OCI-LY7 (cell line): ENCODE measurements at regions not wholly inside any gene's neighbourhood (a gene's known extent, or its start where the extent isn't known, plus 50 kb on each side); places are given as distances from the start of the nearest gene placed in this dataset.
"Not testable (repeated sequence)": the region's sequence is repeated elsewhere in the genome, so short reads cannot be mapped to it uniquely, and the experiment has no call there.

ENCODE experiments used
- BruUV-seq: library from RNA; stranded (reverse); fragments of 400-500 nt; replicated peaks from 2 replicates; lab custom pipeline; 2021; lab: Mats Ljungman, UMichigan
- CTCF ChIA-PET: fragments of 300-600 bp; sonication (Branson Sonifier 250); formaldehyde crosslinking; loops from one replicate; lab custom pipeline; 2022; ENCODE audit warnings: antibody characterized with exemption; ENCODE audit not compliant: unreplicated experiment; lab: Charles Lee
- POLR2A ChIA-PET: fragments of 300-600 bp; sonication (Branson Sonifier 250); formaldehyde crosslinking; loops from one replicate; lab custom pipeline; 2022; ENCODE audit warnings: antibody characterized with exemption; lab: Charles Lee
- DNase-seq: peaks from one replicate; pipeline ENCODE4 v3.0.0-alpha.2; 2015; ENCODE audit warnings: low spot score
- H2AFZ ChIP-seq: fragments of 200-600 bp; sonication (generic), shearing (Covaris generic); 2 replicates; pipeline ENCODE4 v1.6.1; 2014; ENCODE audit warnings: mild to moderate bottlenecking, antibody characterized with exemption, low read length, moderate library complexity
- H3K27ac ChIP-seq: fragments of 200-600 bp; sonication (generic); 2 replicates; pipeline ENCODE4 v1.5.1; 2014; ENCODE audit warnings: mixed run types, low read depth, mild to moderate bottlenecking, moderate library complexity, low read length, inconsistent platforms; ENCODE audit not compliant: poor library complexity, severe bottlenecking
- H3K36me3 ChIP-seq: fragments of 200-600 bp; sonication (generic); 2 replicates; pipeline ENCODE4 v1.6.1; 2014; ENCODE audit warnings: mild to moderate bottlenecking, antibody characterized with exemption, low read length, moderate library complexity, mixed read lengths; ENCODE audit not compliant: insufficient read depth
- H3K4me1 ChIP-seq: fragments of 200-600 bp; sonication (generic); 2 replicates; pipeline ENCODE4 v1.5.1; 2014; ENCODE audit warnings: mild to moderate bottlenecking, low read length; ENCODE audit not compliant: insufficient read depth, poor library complexity, severe bottlenecking
- H3K4me2 ChIP-seq: fragments of 200-600 bp; sonication (generic); 2 replicates; pipeline ENCODE4 v1.6.1; 2014; ENCODE audit warnings: mild to moderate bottlenecking, low read length
- H3K4me3 ChIP-seq: fragments of 200-600 bp; sonication (generic); 2 replicates; pipeline ENCODE4 v1.5.1; 2014; ENCODE audit warnings: mild to moderate bottlenecking, low read depth, low read length; ENCODE audit not compliant: poor library complexity, severe bottlenecking
- H3K79me2 ChIP-seq: fragments of 200-600 bp; sonication (generic); 2 replicates; pipeline ENCODE4 v1.6.1; 2016; ENCODE audit warnings: low read depth, mild to moderate bottlenecking, low read length, moderate library complexity, mixed read lengths; ENCODE audit not compliant: insufficient read depth
- H3K9me2 ChIP-seq: fragments of 200-600 bp; sonication (generic); 2 replicates; pipeline ENCODE4 v1.6.1; 2016; ENCODE audit warnings: mild to moderate bottlenecking, low read length, mixed read lengths; ENCODE audit not compliant: insufficient read depth
- H3K9me3 ChIP-seq: fragments of 200-600 bp; sonication (generic); 2 replicates; pipeline ENCODE4 v1.6.1; 2014; ENCODE audit warnings: mild to moderate bottlenecking, mixed run types, low read length, mixed read lengths
- H4K20me1 ChIP-seq: fragments of 200-600 bp; sonication (generic); 2 replicates; pipeline ENCODE4 v1.6.1; 2014; ENCODE audit warnings: mild to moderate bottlenecking, antibody characterized with exemption, low read length, moderate library complexity, mixed read lengths; ENCODE audit not compliant: insufficient read depth
- EZH2phosphoT487 ChIP-seq: fragments of 200-600 bp; sonication (generic); IDR thresholded peaks from 2 replicates; pipeline ENCODE4 v1.6.1; 2018; ENCODE audit warnings: low read depth, borderline replicate concordance, mild to moderate bottlenecking, mixed run types, antibody characterized with exemption, low read length, moderate library complexity, mixed read lengths
- intact Hi-C: fragments of 100-400 bp; cut with micrococcal nuclease; formaldehyde crosslinking; loops from one replicate; pipeline ENCODE4 v1.10.0; 2022; ENCODE audit not compliant: unreplicated experiment
- TF ChIP-seq, protein P1 (sequence below): fragments of 200-600 bp; sonication (generic); conservative IDR thresholded peaks from 2 replicates; pipeline ENCODE4 v1.5.1; 2014; ENCODE audit warnings: mild to moderate bottlenecking, antibody characterized with exemption, low read length, moderate library complexity, mixed read lengths

DNA sequence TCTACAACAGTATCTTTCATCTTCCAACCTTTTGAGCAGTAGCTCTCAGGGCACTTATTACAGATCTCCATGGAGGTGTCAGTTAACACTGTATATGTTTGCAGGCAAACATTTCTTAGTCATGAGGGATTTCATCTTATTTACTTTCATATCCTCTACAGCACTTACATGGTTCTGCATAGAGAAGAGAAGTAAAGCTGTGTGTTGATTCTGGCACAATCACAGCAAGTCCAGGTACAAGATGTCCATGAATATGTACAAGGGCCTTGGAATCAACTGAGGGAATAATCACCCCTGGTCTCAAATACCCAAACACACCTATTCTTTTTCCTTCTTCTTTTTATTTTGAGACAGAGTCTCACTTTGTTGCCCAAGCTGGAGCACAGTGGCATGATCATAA lies 142.0 kb upstream of the TRPM3 start:
- CTCF ChIA-PET, result no interaction called here
- POLR2A ChIA-PET, result no interaction called here
- DNase-seq, result no peak

DNA sequence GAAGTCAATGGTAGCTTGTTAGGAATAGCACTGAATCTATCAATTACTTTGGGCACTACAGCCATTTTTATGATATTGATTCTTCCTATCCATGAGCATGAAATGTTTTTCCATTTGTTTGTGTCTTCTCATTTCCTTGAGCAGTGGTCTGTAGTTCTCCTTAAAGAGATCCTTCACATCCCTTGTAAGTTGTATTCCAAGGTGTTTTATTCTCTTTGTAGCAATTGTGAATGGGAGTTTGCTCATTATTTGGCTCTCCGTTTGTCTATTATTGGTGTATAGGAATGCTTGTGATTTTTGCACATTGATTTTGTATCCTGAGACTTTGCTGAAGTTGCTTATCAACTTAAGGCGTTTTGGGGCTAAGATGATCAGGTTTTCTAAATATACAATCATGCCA lies 139.0 kb upstream of the TRPM3 start:
- H3K27ac ChIP-seq, H3K4me3 ChIP-seq, H3K4me2 ChIP-seq, H2AFZ ChIP-seq, POLR2A ChIA-PET, H3K4me1 ChIP-seq, H3K9me2 ChIP-seq, H3K9me3 ChIP-seq, H4K20me1 ChIP-seq, BruUV-seq, intact Hi-C loops, H3K79me2 ChIP-seq, CTCF ChIA-PET, DNase-seq, H3K36me3 ChIP-seq: not testable (repeated sequence)

More for the DNA sequence above, 142.0 kb upstream of the TRPM3 start:
- Histone ChIP-seq H3K27ac (no peak overlapping the region), H3K4me1 (no peaks in the 10 kb centered on the region), H3K79me2 (no peaks in the 10 kb centered on the region), H3K9me2 (no peaks in the 10 kb centered on the region), H3K36me3 (no peaks in the 10 kb centered on the region), H3K9me3 (no peaks in the 10 kb centered on the region), H3K4me2 (no peak overlapping the region), H4K20me1 (no peaks in the 10 kb centered on the region), H3K4me3 (no peak overlapping the region), H2AFZ (no peak overlapping the region)
- intact Hi-C loops, result no loop called here
- no TSS peak for BruUV-seq
- TF ChIP-seq, protein P1, sequence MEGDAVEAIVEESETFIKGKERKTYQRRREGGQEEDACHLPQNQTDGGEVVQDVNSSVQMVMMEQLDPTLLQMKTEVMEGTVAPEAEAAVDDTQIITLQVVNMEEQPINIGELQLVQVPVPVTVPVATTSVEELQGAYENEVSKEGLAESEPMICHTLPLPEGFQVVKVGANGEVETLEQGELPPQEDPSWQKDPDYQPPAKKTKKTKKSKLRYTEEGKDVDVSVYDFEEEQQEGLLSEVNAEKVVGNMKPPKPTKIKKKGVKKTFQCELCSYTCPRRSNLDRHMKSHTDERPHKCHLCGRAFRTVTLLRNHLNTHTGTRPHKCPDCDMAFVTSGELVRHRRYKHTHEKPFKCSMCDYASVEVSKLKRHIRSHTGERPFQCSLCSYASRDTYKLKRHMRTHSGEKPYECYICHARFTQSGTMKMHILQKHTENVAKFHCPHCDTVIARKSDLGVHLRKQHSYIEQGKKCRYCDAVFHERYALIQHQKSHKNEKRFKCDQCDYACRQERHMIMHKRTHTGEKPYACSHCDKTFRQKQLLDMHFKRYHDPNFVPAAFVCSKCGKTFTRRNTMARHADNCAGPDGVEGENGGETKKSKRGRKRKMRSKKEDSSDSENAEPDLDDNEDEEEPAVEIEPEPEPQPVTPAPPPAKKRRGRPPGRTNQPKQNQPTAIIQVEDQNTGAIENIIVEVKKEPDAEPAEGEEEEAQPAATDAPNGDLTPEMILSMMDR, result no peak
- no peak for TF ChIP-seq EZH2phosphoT487

DNA sequence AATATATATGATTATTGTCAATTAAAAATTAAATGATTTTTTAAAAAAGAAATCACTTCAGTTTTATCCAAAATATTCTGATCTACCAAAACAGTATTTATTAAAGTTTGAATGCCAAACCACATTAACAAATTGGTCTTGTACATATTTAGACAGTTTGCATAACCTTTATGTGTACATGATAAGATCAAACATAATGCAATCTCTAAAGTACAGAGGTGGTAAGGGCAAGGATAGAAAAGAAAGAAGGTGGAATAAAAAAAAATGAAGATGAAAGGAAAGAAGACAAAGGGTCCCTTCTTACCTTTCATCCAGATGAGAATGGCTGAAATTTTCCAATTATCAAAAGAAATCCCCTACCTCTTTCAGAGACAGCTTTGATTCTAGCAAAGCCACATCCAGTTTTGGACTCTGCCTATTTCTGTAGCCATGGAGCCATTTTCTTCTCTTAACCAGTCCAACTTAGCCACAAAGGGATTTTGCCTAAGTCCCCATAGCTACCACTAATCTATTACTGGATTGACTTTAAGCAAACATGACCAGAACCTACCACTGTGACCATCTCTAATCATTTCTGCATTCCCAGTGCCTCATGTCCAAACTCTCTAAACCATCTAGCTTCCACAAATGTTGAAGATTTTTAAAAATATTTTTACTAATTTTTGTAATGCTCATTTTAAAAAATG lies 133.3 kb upstream of the TRPM3 start:
- H3K36me3 ChIP-seq, result no peaks in the 10 kb centered on the region
- DNase-seq, result no peak
- H3K4me3 ChIP-seq, result no peak overlapping the region
- no peak overlapping the region for H3K4me2 ChIP-seq
- CTCF ChIA-PET, result no interaction called here
- no peaks in the 10 kb centered on the region for H3K4me1 ChIP-seq
- H2AFZ ChIP-seq, result no peak overlapping the region
- no peak for TF ChIP-seq EZH2phosphoT487
- TF ChIP-seq, protein P1, result no peak
- POLR2A ChIA-PET, result no interaction called here
- intact Hi-C loops, result no loop called here
- no TSS peak for BruUV-seq
- H3K9me3 ChIP-seq, result no peaks in the 10 kb centered on the region
- H3K27ac ChIP-seq, result no peak overlapping the region
- H3K79me2 ChIP-seq, result no peaks in the 10 kb centered on the region
- no peaks in the 10 kb centered on the region for H3K9me2 ChIP-seq
- H4K20me1 ChIP-seq, result no peaks in the 10 kb centered on the region
